Dermis blood vessel endothelial cell (primary cell): ENCODE measurements at regions not wholly inside any gene's neighbourhood (a gene's known extent, or its start where the extent isn't known, plus 50 kb on each side); places are given as distances from the start of the nearest gene placed in this dataset.
A peak's percentile ranks its signal among the peaks of the same experiment; 100 is the strongest.
"Not testable (repeated sequence)": the region's sequence is repeated elsewhere in the genome, so short reads cannot be mapped to it uniquely, and the experiment has no call there.

Experiments
- DNase-seq: peaks from one replicate; pipeline ENCODE4 v3.0.0; 2010

DNA sequence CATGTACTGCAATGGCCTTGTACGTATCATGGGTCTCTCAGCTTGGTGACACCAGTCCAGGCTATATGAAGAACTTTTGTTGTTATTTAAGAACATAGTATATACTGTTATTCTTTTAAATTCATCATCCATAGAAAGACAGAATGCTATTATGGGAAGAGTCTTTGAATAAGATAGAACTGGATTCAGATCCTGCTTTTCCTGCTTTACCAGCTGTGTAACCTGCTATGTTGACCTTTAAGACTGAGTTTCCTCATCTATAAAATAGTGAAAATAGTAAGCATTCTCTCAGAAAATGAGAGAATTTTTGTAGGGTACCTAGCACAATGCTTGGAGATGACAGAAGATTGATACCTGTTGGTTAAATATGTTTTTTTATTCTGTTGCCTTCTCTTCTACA, 204.1 kb upstream of the TBL1XR1 start:
- DNase-seq, result no peak

DNA sequence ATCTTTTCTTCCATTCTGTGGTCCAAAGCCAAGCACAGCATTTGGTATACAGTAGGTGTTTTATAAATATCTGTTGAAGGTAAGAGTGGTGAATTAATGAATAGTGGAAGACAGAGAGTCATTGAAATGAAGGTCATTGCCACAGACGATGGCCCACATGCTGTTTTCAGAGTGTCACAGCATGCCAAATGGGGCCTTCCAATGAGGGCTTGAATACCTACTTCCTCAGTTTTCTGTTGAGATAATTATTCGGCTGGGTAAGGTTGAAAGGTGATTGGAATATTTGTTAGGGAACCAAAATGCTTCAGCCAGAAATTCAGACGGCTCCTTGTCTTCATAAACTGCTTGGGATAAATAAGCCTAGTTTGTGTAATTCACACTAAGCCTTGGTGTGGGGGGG, 205.3 kb upstream of the TBL1XR1 start:
- DNase-seq, result no peak

DNA sequence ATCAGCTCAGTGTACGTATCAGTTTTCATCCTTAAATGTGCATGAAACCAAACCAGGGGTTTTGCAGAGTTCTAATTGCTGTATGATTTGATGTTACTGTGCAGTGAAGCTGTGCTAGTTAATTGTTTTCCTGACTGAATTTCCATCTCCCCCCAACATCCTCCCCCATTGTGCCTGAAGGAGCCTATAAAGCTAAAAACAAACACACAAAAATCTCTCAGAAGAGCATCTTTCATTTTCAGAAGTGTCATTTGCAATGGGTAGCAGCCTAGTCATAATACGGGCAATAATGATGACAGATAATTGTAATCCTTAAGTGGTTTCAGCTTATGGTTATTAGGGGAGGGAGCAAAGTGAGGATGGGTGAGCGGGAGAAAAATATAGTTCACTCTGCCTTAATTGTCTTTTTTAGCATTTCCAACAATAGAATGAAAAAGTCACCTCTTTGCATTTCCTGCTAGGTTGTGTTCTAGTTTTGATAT, 207.9 kb upstream of the TBL1XR1 start:
- DNase-seq, result no peak

DNA sequence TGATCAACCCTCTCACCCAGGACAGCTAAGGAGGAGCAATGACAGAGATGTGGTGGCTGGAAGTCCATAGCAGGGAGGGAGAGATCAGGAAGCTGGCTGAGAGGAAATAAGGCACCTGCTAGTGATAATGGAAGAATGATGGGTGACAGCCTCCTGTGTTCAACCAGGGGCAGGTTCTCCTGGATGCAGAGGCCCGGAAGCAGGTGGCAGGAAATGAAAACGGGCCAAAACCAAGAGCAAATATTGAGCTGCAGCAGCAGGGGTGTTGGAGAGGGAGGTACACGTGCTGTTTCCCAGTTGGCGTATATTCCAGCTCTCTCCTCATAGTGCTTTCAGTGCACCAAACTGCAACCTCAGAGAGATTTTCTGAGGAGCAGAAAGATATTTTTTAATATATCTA, 213.4 kb upstream of the TBL1XR1 start:
- DNase-seq, result peak; percentile 74

DNA sequence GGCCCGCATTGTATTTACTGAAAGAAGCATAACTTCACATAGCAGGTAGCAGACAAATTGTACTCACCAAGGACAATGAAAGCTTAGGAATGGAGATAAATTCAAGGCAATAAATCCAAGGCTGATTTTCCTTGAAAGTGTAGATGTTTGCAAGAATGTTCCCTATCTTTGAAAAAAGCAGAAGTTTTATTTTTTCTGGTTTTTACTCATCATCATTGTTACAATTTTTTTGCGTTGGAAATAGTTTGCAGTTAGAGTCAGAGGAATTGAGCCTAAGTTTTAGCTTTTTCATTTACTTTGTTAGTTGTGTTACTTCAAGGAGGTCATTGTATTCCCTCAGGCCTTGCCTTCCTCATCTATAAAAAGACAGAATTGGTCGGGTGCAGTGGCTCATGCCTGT, 213.9 kb upstream of the TBL1XR1 start:
- no peak for DNase-seq

DNA sequence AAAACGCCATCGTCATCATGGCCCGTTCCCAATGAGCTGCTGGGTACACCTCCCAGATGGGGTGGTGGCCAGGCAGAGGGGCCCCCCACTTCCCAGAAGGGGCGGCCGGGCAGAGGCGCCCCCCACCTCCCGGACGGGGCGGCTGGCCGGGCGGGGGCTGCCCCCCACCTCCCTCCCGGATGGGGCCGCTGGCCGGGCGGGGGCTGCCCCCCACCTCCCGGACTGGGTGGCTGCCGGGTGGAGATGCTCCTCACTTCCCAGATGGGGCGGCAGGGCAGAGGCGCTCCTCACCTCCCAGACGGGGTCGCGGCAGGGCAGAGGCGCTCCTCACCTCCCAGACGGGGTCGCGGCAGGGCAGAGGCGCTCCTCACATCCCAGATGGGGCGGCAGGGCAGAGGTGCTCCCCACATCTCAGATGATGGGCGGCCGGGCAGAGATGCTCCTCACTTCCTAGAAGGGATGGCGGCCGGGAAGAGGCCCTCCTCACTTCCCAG, 215.4 kb upstream of the TBL1XR1 start:
- DNase-seq, result not testable (repeated sequence)

DNA sequence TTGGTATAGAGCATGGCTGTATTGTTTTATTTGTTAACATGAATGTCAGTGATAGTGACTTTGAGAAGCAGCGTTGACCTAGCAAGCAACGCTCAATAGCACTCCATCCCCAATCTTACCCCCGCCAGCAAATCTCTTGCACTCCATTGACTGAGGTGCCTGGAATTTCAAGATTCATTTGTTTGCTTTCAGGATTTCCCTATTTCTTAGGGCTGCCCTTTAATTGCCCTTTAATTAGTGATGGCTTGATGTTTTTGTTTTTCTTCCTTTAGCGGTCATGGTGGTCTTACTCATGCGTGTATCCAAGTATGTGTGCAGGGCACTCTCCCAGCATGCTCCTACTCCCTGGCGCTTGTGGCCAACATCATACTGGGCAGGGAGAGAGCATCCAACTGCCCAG, 216.8 kb upstream of the TBL1XR1 start:
- DNase-seq, result no peak

DNA sequence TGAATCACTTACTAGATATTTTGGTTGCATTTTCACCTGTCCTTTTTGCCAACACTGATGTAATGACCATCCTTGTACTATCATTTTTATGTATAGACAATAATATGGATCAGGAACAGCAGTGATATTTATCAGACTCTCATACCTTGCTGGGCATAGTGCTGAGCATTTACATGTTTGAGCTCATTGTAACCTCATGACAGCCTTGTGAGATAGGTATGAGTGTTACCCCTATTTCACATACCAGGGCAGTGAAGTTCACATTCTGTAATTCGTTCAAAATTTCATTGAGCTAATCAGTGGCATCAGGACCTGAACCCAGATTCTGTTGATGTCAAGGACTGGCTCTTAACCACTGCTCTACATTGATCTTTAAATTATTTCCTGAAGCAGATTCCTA, 221.5 kb upstream of the TBL1XR1 start:
- no peak for DNase-seq

DNA sequence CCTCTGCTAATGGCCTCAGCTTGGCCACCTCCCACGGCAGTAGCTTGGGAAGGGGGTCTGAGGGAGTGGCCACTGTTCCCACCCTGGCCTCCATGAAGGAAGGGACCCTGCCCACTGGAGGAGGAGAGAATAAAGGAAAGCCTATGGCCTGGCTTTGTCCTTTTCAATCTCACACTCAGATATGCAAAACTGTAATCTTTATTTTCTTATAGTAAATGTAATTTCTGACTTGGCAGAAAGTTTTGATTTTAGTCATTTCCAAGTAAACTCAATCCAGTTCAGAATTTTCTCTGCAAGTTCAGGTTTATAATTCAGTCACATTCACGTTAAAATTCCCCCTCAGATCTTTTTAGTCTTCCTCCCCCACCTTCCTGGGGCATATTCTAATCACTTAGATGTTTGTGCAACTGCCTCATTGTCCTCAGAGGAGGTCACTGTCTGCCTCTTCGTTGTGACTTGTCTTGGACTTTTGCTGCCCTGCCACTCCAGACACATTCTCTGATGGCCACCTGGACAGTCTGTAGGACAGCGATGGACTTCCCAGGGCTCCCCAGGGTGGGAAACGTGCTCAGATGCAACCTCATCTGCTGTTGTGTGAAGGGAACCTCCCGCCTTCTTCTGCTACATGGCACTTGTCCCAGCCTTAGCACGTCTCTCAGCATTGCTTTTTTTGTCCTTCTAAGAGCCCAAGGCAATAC, 222.8 kb upstream of the TBL1XR1 start:
- DNase-seq, result no peak

DNA sequence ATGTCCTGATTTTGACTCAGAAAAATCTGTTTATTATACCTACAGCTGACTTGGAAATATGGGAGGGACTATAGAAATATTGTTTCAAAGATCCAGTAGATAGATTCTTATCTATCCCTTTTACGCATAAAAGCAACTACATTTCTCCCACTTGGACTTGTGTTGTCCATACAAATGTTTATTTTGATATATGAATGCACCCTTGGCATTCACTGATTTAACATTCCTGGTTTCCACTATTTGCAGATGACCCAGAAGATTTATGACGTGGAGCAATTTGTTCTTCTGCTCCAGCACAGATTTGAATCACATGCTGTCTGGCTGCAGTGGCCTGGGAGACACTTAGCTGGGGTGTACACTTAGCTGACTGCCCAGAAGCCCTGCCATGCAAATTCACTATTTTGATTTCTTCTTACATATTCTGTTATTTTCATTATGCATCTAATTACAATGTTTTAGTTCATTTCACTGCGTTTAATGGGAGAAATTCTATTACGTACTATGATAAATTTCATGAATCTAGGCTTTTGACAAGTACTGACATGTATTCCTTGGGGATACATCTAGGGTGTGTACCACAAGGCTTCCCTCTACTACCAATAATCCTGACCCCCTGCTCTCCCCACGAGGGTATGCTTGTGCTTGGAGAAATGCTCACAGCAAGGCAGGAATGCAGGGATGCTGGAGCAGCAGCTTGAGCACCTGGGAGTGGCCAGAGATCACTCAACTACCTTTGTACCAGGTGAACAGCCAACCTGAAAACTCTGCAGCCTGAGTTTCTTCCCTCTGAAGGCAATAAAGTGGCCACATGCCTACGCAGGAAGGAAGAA, 223.6 kb upstream of the TBL1XR1 start:
- no peak for DNase-seq

DNA sequence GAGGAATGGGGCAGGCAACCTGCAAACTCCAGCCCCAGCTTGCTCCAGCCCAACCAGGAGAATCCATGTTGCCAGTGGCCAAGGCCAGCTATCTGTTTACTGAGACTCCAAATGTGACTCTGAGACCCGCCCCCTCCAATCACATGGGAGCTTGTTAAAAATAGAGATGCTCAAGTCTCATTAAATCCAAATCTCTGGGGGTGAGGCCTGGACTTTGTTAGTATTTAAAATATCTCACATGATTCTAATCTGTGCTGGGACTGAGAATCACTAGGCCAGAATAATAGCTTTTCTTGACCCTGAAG, 224.2 kb upstream of the TBL1XR1 start:
- DNase-seq, result no peak

DNA sequence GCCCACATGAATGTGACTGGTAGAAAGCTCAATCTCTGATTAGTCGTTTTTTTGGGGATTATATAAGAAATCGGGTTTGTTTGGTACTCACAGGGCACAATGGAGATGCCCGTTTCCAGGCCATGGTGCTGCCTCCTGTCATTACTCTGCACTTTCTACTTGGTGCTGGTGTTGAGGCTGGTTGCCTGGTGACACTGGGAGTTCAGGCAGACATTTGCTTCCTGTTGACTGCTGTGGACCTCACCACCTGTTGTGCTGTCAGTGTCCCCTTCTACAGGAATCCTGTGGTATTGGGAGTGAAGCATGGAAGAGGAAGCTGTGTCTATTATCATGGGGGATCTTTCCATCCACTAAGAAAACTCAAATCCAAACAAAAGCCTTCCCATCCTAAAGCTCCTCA, 227.2 kb upstream of the TBL1XR1 start:
- peak; percentile 10 for DNase-seq

DNA sequence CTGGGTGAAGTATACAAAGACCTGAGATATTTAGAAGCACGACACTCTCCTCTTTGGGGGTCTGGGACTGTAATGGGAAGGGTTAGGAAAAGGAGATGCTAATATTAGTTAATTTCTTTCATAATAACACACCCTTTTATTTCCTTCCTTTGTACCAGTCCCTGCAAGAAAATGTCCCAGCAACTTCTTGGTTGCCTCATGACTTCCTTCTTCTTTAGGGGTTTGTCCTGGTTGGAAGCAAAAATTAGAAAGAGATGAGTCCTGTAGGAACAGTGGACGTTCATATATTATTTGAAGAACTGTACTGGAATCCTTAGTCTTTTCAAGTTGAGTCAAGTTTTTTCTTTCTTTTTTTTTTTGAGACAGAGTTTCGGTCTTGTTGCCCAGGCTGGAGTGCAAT, 227.8 kb upstream of the TBL1XR1 start:
- no peak for DNase-seq

DNA sequence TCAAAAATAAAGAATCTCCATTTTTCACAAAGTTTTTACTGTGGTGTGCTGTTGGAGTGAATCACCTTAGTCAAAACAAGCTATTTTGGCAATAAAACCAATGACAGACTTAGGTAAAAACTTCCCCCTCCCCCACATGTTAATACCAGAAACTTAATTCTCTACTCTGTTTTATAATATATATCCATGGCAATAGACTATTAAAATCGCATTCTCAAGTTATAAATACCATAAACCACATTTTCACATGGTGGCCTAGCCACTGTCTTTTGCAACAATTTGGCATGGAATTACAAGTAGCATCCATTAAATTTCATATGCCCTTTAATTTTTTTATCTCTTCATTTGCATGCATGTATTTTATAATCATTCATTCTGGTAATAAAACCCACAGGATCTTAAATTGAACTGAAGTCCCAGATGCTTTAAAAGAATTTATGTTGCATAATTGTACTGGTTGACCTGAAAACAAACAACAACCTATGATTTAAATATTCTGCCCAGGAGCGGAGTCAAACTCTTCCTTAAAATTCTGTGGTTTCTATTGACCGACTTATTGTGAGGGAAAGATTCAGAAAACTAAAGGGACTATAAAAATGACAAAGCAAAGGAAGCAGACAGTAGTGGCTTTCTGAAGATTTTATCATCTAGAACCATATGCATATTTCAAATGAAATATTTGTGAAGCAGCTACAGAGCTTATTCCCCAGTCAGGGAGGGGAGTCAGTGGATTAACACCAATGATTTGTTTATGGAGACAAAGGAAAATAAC, 229.0 kb upstream of the TBL1XR1 start:
- DNase-seq, result no peak

DNA sequence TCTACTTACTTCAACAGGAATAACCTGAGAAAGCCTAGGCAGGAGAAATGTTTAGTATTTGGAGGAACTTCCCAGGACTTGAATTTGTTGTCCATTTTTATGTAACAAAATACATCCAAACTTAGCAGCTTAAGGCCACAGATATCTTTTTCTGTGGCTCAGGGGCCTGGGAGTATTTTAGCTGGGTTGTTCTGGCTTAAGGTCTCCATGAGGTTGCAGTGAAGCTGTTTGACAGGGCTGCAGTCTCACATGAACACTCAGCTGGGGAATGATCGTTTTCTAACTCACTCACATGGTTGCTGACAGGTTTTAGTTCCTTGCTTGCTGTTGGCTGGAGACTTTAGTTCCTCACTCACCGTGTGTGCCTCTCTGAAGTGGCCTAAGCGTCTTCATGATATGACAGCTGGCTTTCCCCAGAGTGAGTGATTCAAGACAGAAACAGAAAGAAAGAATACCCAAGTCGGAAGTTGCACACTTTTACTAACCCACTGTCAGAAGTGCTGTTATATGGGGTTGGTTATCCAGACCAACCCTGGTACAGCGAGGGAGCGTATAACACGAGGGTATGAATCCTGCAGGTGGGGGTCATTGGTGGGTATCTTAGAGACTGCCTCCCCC, 229.7 kb upstream of the TBL1XR1 start:
- DNase-seq, result no peak

DNA sequence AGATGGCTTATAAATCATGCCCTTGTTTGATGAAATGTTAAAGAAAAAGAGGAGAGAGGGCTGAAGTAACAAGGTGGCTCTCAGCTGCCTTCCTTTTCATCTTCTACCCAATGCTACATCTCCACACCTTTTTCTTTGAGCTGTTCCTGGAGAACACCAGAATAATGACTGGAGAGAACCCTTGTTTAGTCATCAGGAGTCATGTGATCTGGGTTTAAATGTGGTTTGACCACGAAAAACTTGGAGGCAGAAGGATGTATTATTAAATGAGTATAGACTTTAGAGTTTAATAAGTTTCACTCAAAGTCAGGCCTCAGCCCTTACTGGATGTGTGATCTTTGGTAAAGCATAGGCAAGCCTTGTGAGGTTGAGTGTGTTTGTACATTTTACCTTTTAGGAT, 230.3 kb upstream of the TBL1XR1 start:
- no peak for DNase-seq

DNA sequence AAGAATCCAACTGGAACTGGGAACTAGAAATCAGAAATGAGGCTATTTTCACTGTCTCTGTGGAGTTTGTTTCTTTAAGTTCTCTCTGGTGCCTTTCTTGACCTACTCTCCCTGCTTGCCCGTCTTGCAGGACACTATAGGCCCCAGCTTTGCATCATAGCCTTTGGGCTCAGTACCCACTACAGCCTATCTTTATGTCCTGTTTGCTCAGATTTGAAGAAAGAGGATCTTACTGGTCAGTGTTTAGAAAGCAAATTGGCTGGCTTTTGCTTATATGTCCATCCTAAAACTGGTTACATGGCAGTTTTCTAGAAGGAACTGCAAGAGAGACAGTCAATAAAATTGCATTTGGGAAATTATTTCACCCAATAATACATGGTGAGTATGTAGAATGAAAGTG, 231.8 kb upstream of the TBL1XR1 start:
- no peak for DNase-seq

DNA sequence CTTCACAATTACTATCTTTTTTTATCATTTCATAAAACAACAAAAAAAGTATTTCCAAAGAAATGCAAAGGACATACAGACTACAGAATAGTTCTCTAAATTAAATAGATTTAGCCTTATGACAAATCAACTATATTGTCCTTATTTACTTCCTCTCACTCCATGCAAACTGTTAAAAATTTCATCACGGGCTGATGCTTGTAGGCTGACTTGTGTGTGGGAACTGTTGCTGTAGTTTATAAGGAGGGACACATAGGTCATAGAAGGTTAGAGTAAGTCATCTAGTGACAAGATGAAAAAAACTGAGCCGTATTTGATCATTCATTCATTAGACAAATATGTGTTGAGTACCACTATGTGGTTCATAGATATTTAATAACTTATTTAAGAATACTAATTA, 232.5 kb upstream of the TBL1XR1 start:
- no peak for DNase-seq

DNA sequence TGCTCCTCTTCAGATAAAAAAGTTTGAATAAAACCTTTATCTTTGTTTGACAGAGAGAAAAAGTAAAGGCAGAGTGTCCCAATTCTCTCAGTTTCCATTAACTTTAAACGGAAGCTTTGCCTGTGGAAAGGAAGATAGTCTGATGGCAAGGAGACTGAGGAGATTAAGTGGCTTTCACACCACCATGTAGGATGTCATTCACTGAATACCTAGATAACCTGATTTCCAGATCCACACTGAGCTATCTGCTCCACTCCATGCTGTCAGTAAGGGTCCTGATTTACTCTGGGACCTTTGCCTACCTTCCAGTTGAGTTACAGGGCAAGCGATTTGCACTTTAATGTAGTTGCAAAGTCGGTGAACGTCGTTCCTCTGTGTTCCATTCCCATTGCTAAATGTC, 233.4 kb upstream of the TBL1XR1 start:
- DNase-seq, result no peak

DNA sequence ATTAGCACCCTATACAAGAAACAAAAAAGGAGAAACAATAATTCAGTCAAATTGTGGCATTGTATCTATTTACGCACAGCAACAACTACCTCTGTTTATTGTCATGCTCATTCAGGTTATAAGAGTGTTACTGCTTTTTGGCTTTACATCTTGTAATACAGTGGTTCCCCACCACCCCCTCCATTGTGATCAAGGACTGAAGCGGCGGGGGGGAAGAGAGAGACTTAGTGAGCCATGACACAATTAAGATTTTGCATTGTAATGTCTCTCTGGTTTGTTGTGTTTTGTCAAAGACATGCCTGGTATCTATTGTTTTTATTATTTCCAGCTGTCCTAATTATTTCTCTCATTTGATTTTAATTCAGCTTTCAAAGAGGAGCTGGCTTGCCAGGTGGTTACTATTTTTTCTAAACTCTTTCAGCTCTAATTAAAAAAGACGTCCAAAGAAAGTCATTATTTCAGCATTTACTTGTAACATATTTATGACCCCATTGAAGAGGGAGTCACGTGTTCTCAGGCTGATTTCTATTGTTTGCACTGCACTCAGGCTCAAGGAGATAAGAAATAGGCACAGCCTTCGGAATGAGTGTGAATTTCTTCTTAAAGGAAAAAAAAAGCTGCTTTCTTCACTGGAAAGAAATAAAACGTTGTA, 234.4 kb upstream of the TBL1XR1 start:
- peak; percentile 50 for DNase-seq

DNA sequence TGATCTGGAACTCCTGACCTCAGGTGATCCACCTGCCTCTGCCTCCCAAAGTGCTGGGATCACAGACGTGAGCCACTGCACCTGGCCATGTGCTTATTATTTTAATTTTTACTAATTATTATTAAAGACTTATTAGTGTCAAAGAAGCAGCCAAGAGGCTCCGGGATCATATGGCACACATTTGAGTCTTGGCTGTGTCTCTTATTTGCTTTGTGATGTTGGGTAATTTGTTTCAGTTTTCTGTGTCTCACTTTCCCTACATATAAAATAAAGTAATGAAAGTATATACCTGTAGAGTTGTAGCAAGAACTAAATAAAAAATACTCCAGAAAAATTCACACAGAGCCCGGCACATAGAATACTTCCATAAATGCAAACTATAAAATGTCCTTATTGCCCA, 238.0 kb upstream of the TBL1XR1 start:
- no peak for DNase-seq

DNA sequence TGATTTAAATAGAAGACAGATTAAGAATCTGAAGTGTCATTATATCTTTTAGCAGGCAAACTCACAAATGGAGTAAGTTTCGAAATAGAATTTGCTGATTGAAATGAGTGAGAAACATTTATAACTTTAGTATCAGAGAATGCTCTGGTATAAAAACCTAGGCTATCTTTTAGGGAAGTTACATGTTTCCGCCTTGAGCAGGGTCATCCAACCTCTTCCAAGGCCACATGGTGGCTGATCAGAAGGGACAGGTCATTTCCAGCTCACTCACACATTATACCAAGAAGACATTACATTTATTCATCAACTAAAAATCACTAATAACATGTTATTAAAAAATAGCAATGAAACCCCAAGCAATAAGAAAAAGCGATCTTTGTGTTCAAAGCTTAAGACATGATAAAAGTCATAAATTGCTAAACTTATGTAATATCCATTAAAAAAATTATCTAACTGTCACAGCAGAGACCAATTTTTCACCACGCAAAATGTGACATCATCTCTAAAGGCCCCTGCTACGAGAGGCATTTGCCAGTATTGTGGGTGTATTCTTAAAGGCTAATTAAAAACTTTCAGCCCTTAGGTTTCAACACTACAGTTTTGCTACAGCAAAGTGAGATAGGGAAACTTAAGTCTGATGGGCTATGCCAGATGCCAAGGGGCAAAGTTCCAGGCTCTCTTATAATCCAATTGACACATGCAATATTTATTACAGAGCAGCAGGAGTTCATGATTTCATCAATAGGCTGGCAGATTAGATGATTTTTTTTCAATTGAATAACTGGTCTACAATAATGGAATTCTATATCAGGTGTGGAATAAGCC, 240.4 kb upstream of the TBL1XR1 start:
- no peak for DNase-seq
